IPS-18a (cell line): ENCODE measurements at regions not wholly inside any gene's neighbourhood (a gene's known extent, or its start where the extent isn't known, plus 50 kb on each side); places are given as distances from the start of the nearest gene placed in this dataset.

Experiments used
- H3K27ac ChIP-seq: one replicate; pipeline ENCODE4 v1.5.1; 2013; ENCODE audit warnings: low read length
- H3K27me3 ChIP-seq: one replicate; pipeline ENCODE4 v1.6.1; 2013; ENCODE audit warnings: mild to moderate bottlenecking, low read length; ENCODE audit not compliant: control insufficient read depth, insufficient read depth
- H3K36me3 ChIP-seq: one replicate; pipeline ENCODE4 v1.6.1; 2013; ENCODE audit warnings: low read depth, low read length; ENCODE audit not compliant: control insufficient read depth
- H3K4me1 ChIP-seq: one replicate; pipeline ENCODE4 v1.6.1; 2013; ENCODE audit warnings: low read depth, low read length; ENCODE audit not compliant: control insufficient read depth
- H3K4me3 ChIP-seq: one replicate; pipeline ENCODE4 v1.5.1; 2013; ENCODE audit warnings: low read length
- H3K9ac ChIP-seq: one replicate; pipeline ENCODE4 v1.6.1; 2013; ENCODE audit warnings: mild to moderate bottlenecking, low read length, moderate library complexity
- H3K9me3 ChIP-seq: one replicate; pipeline ENCODE4 v1.6.1; 2013; ENCODE audit warnings: low read depth, low read length; ENCODE audit not compliant: control insufficient read depth

GRCh38 chr3:177580437-177580836 is 383.2 kb upstream of the TBL1XR1 start:
- Histone ChIP-seq H3K27me3 (no peaks in the 10 kb centered on the region), H3K4me3 (no peak overlapping the region), H3K9me3 (no peaks in the 10 kb centered on the region), H3K36me3 (no peaks in the 10 kb centered on the region), H3K4me1 (no peaks in the 10 kb centered on the region), H3K9ac (no peak overlapping the region), H3K27ac (no peak overlapping the region)

GRCh38 chr3:177585271-177585670 is 388.0 kb upstream of the TBL1XR1 start:
- no peaks in the 10 kb centered on the region for H3K36me3 ChIP-seq
- H3K9ac ChIP-seq: no peak overlapping the region
- no peaks in the 10 kb centered on the region for H3K27me3 ChIP-seq
- peaks cover 10% of the 10 kb centered on the region for H3K4me1 ChIP-seq
- H3K27ac ChIP-seq: no peak overlapping the region
- no peak overlapping the region for H3K4me3 ChIP-seq
- H3K9me3 ChIP-seq: no peaks in the 10 kb centered on the region

GRCh38 chr3:177589041-177589650 is 391.9 kb upstream of the TBL1XR1 start:
- Histone ChIP-seq H3K27me3 (no peaks in the 10 kb centered on the region), H3K4me3 (no peak overlapping the region), H3K4me1 (peaks cover 10% of the 10 kb centered on the region), H3K9ac (no peak overlapping the region), H3K27ac (no peak overlapping the region), H3K36me3 (no peaks in the 10 kb centered on the region), H3K9me3 (no peaks in the 10 kb centered on the region)

GRCh38 chr3:177589911-177590381 is 392.7 kb upstream of the TBL1XR1 start:
- H3K9ac ChIP-seq: no peak overlapping the region
- no peaks in the 10 kb centered on the region for H3K36me3 ChIP-seq
- no peak overlapping the region for H3K27ac ChIP-seq
- no peaks in the 10 kb centered on the region for H3K27me3 ChIP-seq
- peaks cover 10% of the 10 kb centered on the region for H3K4me1 ChIP-seq
- H3K9me3 ChIP-seq: no peaks in the 10 kb centered on the region
- H3K4me3 ChIP-seq: no peak overlapping the region

GRCh38 chr3:177590826-177591225 is 393.5 kb upstream of the TBL1XR1 start:
- H3K27me3 ChIP-seq: no peaks in the 10 kb centered on the region
- peaks cover 10% of the 10 kb centered on the region for H3K4me1 ChIP-seq
- H3K4me3 ChIP-seq: no peak overlapping the region
- H3K36me3 ChIP-seq: no peaks in the 10 kb centered on the region
- no peaks in the 10 kb centered on the region for H3K9me3 ChIP-seq
- no peak overlapping the region for H3K27ac ChIP-seq
- no peak overlapping the region for H3K9ac ChIP-seq

- Histone ChIP-seq H3K9ac (no peak overlapping the region), H3K4me1 (peaks cover 10% of the 10 kb centered on the region), H3K9me3 (no peaks in the 10 kb centered on the region), H3K36me3 (no peaks in the 10 kb centered on the region), H3K4me3 (no peak overlapping the region), H3K27me3 (no peaks in the 10 kb centered on the region), H3K27ac (no peak overlapping the region)
Measured at GRCh38 chr3:177591379-177591778, 394.1 kb upstream of the TBL1XR1 start.

- H3K36me3 ChIP-seq: no peaks in the 10 kb centered on the region
- no peak overlapping the region for H3K9ac ChIP-seq
- no peak overlapping the region for H3K4me3 ChIP-seq
- H3K27me3 ChIP-seq: no peaks in the 10 kb centered on the region
- no peaks in the 10 kb centered on the region for H3K9me3 ChIP-seq
- H3K27ac ChIP-seq: no peak overlapping the region
- peaks cover 28% of the 10 kb centered on the region for H3K4me1 ChIP-seq
Measured at GRCh38 chr3:177594096-177594495, 396.8 kb upstream of the TBL1XR1 start.

- Histone ChIP-seq H3K9me3 (no peaks in the 10 kb centered on the region), H3K27me3 (no peaks in the 10 kb centered on the region), H3K27ac (no peak overlapping the region), H3K4me3 (no peak overlapping the region), H3K4me1 (peaks cover 20% of the 10 kb centered on the region), H3K9ac (no peak overlapping the region), H3K36me3 (no peaks in the 10 kb centered on the region)
Measured at GRCh38 chr3:177595530-177596188, 398.4 kb upstream of the TBL1XR1 start.

GRCh38 chr3:177596248-177596815 is 399.1 kb upstream of the TBL1XR1 start:
- H3K4me3 ChIP-seq: no peak overlapping the region
- H3K9me3 ChIP-seq: no peaks in the 10 kb centered on the region
- no peak overlapping the region for H3K9ac ChIP-seq
- H3K36me3 ChIP-seq: no peaks in the 10 kb centered on the region
- H3K27ac ChIP-seq: no peak overlapping the region
- H3K27me3 ChIP-seq: no peaks in the 10 kb centered on the region
- peaks cover 20% of the 10 kb centered on the region for H3K4me1 ChIP-seq

GRCh38 chr3:177596816-177597271 is 399.6 kb upstream of the TBL1XR1 start:
- Histone ChIP-seq H3K27ac (no peak overlapping the region), H3K27me3 (no peaks in the 10 kb centered on the region), H3K36me3 (no peaks in the 10 kb centered on the region), H3K9ac (no peak overlapping the region), H3K9me3 (no peaks in the 10 kb centered on the region), H3K4me3 (no peak overlapping the region), H3K4me1 (peaks cover 20% of the 10 kb centered on the region)

- H3K9me3 ChIP-seq: no peaks in the 10 kb centered on the region
- peaks cover 21% of the 10 kb centered on the region for H3K4me1 ChIP-seq
- H3K27me3 ChIP-seq: no peaks in the 10 kb centered on the region
- H3K4me3 ChIP-seq: no peak overlapping the region
- no peak overlapping the region for H3K9ac ChIP-seq
- no peaks in the 10 kb centered on the region for H3K36me3 ChIP-seq
- no peak overlapping the region for H3K27ac ChIP-seq
Measured at GRCh38 chr3:177597311-177598096, 400.2 kb upstream of the TBL1XR1 start.
